PC-9 (cell line): ENCODE measurements at regions not wholly inside any gene's neighbourhood (a gene's known extent, or its start where the extent isn't known, plus 50 kb on each side); places are given as distances from the start of the nearest gene placed in this dataset.

Experiments used
- EZH2 ChIP-seq: fragments of 200-600 bp; sonication (generic); IDR thresholded peaks from 2 replicates; pipeline ENCODE4 v1.8.0; 2017; ENCODE audit warnings: antibody characterized with exemption, low read depth
- TF ChIP-seq, protein P1 (sequence below): fragments of 200-600 bp; sonication (generic); conservative IDR thresholded peaks from 2 replicates; pipeline ENCODE4 v1.6.1; 2017; ENCODE audit warnings: mixed run types, antibody characterized with exemption, mild to moderate bottlenecking, moderate library complexity

DNA sequence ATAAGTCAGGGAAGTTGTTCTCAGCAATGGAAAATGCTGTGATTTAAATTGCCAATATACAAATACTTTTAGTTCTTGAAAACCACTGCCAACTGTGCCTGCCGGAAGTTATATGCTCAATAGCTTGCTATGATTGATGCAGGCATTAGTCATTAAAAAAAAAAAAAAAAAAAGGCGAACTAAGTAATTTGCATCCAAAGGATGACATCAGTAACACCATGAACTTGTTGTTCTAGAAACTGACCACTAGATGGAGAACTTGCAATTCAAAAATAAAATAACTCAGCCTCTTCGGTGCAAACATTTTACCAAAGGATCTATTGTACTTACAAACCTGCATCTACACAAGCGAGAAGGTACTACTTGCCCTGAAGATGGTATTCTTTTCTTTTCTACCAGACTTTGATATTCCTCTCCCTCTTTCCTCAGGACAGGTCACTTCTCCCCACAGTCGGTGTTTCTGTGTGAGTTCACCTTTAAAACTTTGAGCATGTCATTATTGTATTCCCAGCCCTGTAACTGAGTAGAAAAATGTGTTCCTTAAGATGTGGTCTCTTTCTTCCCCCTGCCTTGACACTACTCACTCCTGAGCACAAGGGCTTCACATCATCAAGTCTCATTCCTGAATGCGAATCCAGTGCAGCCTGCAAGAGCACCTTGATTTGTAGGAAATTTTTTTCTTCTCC is 115.0 kb upstream of the VEPH1 start:
- TF ChIP-seq, protein P1, sequence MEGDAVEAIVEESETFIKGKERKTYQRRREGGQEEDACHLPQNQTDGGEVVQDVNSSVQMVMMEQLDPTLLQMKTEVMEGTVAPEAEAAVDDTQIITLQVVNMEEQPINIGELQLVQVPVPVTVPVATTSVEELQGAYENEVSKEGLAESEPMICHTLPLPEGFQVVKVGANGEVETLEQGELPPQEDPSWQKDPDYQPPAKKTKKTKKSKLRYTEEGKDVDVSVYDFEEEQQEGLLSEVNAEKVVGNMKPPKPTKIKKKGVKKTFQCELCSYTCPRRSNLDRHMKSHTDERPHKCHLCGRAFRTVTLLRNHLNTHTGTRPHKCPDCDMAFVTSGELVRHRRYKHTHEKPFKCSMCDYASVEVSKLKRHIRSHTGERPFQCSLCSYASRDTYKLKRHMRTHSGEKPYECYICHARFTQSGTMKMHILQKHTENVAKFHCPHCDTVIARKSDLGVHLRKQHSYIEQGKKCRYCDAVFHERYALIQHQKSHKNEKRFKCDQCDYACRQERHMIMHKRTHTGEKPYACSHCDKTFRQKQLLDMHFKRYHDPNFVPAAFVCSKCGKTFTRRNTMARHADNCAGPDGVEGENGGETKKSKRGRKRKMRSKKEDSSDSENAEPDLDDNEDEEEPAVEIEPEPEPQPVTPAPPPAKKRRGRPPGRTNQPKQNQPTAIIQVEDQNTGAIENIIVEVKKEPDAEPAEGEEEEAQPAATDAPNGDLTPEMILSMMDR = peak; percentile 78
- no peak for TF ChIP-seq EZH2
